ENCODE measurements at regions not wholly inside any gene's neighbourhood (a gene's known extent, or its start where the extent isn't known, plus 50 kb on each side); places are given as distances from the start of the nearest gene placed in this dataset.
A peak's percentile ranks its signal among the peaks of the same experiment; 100 is the strongest.

GRCh38 chr10:126722726-126723125, 52.2 kb upstream of the C10orf90 start:
- no peak for DNase-seq
- intact Hi-C loops (cut with micrococcal nuclease), result no loop called here
- Histone ChIP-seq H3K9me3 (replicated peaks) (peaks cover 9% of the 10 kb centered on the region), H3K4me3 (no peak overlapping the region), H3K4me1 (no peaks in the 10 kb centered on the region), H3K36me3 (no peaks in the 10 kb centered on the region), H3K27me3 (ENCODE audit: low read depth) (peaks cover 26% of the 10 kb centered on the region), H3K27ac (replicated peaks) (no peak overlapping the region)
- TF ChIP-seq CTCF (IDR thresholded peaks at IDR 0.05; ENCODE audit: borderline replicate concordance), result no peak

DNA sequence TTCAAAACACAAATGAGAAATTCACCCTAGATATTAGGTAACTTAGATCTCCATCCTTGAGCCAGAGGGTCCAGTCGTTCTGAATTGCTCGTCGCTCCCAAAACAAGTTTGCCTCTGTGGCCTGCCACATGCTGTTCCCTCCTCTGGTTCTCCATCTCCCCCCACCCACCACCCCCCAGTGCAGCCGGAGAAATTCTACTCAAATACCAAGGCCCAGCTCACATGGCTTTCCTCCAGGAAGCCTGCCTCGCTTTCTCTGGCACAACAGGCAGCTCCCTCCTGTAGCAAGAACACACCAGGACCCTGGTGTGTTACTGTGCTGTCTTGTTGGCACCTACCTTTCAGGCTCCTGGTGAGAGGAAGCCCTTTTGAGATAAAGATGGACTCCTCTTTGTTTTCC, 52.7 kb upstream of the C10orf90 start:
- Histone ChIP-seq H3K4me3 (no peak overlapping the region), H3K27ac (replicated peaks) (no peak overlapping the region), H3K9me3 (replicated peaks) (peaks cover 14% of the 10 kb centered on the region), H3K4me1 (no peaks in the 10 kb centered on the region), H3K36me3 (no peaks in the 10 kb centered on the region), H3K27me3 (ENCODE audit: low read depth) (peaks cover 26% of the 10 kb centered on the region)
- DNase-seq, result no peak
- intact Hi-C loops (cut with micrococcal nuclease), result no loop called here
- no peak for TF ChIP-seq CTCF (IDR thresholded peaks at IDR 0.05; ENCODE audit: borderline replicate concordance)

GRCh38 chr10:126729314-126729870, 58.9 kb upstream of the C10orf90 start:
- intact Hi-C loops (cut with micrococcal nuclease), result no loop called here
- Histone ChIP-seq H3K27ac (replicated peaks) (no peak overlapping the region), H3K36me3 (no peaks in the 10 kb centered on the region), H3K4me3 (no peak overlapping the region), H3K9me3 (replicated peaks) (peaks cover 19% of the 10 kb centered on the region), H3K27me3 (ENCODE audit: low read depth) (peaks cover 27% of the 10 kb centered on the region), H3K4me1 (peaks cover 5% of the 10 kb centered on the region)
- no peak for TF ChIP-seq CTCF (IDR thresholded peaks at IDR 0.05; ENCODE audit: borderline replicate concordance)
- no peak for DNase-seq

GRCh38 chr10:126730856-126731609, 60.5 kb upstream of the C10orf90 start:
- H3K9me3 ChIP-seq (replicated peaks), result peaks cover 19% of the 10 kb centered on the region
- TF ChIP-seq CTCF (IDR thresholded peaks at IDR 0.05; ENCODE audit: borderline replicate concordance), result no peak

GRCh38 chr10:126731610-126731990, 61.1 kb upstream of the C10orf90 start:
- TF ChIP-seq CTCF (IDR thresholded peaks at IDR 0.05; ENCODE audit: borderline replicate concordance), result no peak
- H3K27ac ChIP-seq (replicated peaks), result peak overlapping the region; percentile 44
- no peak overlapping the region for H3K4me3 ChIP-seq
- no peaks in the 10 kb centered on the region for H3K36me3 ChIP-seq
- intact Hi-C loops (cut with micrococcal nuclease), result no loop called here
- no peak for DNase-seq
- peaks cover 19% of the 10 kb centered on the region for H3K9me3 ChIP-seq (replicated peaks)
- peaks cover 5% of the 10 kb centered on the region for H3K4me1 ChIP-seq
- H3K27me3 ChIP-seq (ENCODE audit: low read depth), result peaks cover 26% of the 10 kb centered on the region

More at GRCh38 chr10:126730856-126731609, 60.5 kb upstream of the C10orf90 start:
- no peak for DNase-seq
- Histone ChIP-seq H3K27me3 (ENCODE audit: low read depth) (peaks cover 26% of the 10 kb centered on the region), H3K27ac (replicated peaks) (peak overlapping the region; percentile 44), H3K4me1 (peaks cover 5% of the 10 kb centered on the region), H3K36me3 (no peaks in the 10 kb centered on the region), H3K4me3 (no peak overlapping the region)
- intact Hi-C loops (cut with micrococcal nuclease), result no loop called here
